Activated T-cell treated with anti-CD3 and anti-CD28 coated beads, Interleukin-2, amount 50 U/mL, for 24 hours (primary cell): ENCODE measurements at regions not wholly inside any gene's neighbourhood (a gene's known extent, or its start where the extent isn't known, plus 50 kb on each side); places are given as distances from the start of the nearest gene placed in this dataset.

Experiments
- DNase-seq: peaks from one replicate; pipeline ENCODE4 v3.0.0-alpha.2; 2020
- H3K27ac Mint-ChIP-seq: 2 replicates; pipeline ENCODE4 v1.8.0; 2020; ENCODE audit warnings: mild to moderate bottlenecking, mixed read lengths
- H3K27me3 Mint-ChIP-seq: 2 replicates; pipeline ENCODE4 v1.8.0; 2020; ENCODE audit warnings: mixed read lengths
- H3K36me3 Mint-ChIP-seq: 2 replicates; pipeline ENCODE4 v1.8.0; 2020; ENCODE audit warnings: low read depth, mixed read lengths
- H3K4me1 Mint-ChIP-seq: 2 replicates; pipeline ENCODE4 v1.8.0; 2020; ENCODE audit warnings: low read depth, mixed read lengths
- H3K4me3 Mint-ChIP-seq: 2 replicates; pipeline ENCODE4 v1.8.0; 2020; ENCODE audit warnings: mild to moderate bottlenecking, moderate library complexity, mixed read lengths
- H3K9me3 Mint-ChIP-seq: 2 replicates; pipeline ENCODE4 v1.8.0; 2020; ENCODE audit warnings: mixed read lengths

DNA sequence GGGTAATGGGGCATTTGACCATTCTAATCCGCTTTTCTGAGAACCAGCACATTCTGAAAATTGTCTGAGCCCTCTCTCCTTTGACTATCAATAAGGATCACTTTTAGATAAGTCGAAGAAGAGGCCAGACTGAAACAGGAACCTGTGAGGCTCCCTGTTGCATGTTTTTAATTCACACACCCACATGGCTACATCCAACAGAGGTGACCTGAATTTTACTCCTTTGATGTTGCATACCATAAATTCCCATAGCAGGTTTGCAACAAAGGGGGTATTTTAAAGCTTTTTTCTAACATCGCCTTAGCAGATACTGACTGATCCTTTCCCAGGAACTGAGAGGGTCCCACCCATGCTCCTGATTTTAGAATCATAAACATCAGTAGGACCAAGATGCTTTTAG, 450.8 kb downstream of the USP25 start:
- Mint-ChIP-seq H3K4me3 (no peak overlapping the region), H3K27ac (no peak overlapping the region), H3K4me1 (no peaks in the 10 kb centered on the region), H3K27me3 (no peaks in the 10 kb centered on the region), H3K9me3 (no peaks in the 10 kb centered on the region), H3K36me3 (no peaks in the 10 kb centered on the region)
- no peak for DNase-seq

DNA sequence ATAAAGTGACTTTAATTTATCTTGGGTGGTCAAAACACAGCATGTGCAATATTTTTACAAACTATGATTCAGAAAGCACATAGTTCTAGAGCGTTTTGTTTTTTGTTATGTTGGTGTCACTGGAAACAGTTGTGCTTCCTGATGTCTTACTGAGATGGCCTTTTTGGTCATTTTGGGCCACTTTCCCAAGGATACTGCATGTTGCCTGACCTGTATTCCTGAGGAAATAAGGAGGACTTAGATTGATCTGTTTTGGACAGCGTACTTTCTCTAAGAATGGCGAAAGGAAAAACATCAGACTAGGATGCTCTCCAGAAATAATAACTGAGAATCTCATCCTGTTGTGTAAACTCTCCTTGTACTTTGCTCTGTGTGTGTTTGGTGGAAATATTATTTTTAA, 451.2 kb downstream of the USP25 start:
- Mint-ChIP-seq H3K9me3 (no peaks in the 10 kb centered on the region), H3K4me3 (no peak overlapping the region), H3K36me3 (no peaks in the 10 kb centered on the region), H3K27me3 (no peaks in the 10 kb centered on the region), H3K4me1 (no peaks in the 10 kb centered on the region), H3K27ac (no peak overlapping the region)
- no peak for DNase-seq

DNA sequence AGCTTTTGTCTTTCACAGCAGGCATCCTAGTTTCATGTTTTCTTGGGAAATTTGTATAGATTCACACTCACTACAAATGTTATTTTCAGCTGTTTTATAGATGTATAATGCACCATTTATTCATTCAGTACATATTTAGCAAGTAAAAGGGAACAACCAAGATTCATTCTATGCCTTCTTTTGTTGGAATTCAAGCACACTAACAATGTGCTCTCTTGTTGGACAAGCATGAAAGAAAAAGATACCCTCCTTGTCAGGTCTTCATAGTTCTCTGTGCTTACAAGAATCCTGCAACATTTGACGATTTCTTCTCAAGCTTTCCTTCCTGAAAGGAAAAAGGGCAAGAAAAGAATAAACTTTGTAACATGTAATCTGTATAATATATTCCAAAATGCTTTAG, 456.0 kb downstream of the USP25 start:
- H3K36me3 Mint-ChIP-seq: no peaks in the 10 kb centered on the region
- H3K27ac Mint-ChIP-seq: no peak overlapping the region
- no peaks in the 10 kb centered on the region for H3K27me3 Mint-ChIP-seq
- no peak overlapping the region for H3K4me3 Mint-ChIP-seq
- H3K4me1 Mint-ChIP-seq: no peaks in the 10 kb centered on the region
- no peaks in the 10 kb centered on the region for H3K9me3 Mint-ChIP-seq
- no peak for DNase-seq

DNA sequence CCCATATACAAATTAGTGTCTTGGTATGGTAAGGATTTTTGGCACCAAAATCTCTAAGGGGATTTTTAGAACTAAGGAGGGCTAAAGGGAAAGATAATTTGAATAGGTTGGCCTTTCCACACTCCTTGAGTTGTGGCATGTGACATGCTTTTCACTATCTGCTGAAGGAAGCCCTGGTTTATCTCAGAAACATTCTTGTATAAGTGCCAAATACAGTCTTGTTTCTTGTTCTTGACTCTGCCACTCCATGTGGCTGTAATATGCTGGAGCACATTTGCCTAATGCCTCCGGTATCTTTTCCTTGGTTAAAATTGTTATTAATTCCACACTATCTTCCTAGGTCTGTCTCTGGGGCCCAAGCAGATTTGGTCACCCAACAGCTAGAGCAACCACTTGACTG, 457.0 kb downstream of the USP25 start:
- Mint-ChIP-seq H3K36me3 (no peaks in the 10 kb centered on the region), H3K4me1 (no peaks in the 10 kb centered on the region), H3K27ac (no peak overlapping the region), H3K9me3 (no peaks in the 10 kb centered on the region), H3K27me3 (no peaks in the 10 kb centered on the region), H3K4me3 (no peak overlapping the region)
- DNase-seq: no peak

DNA sequence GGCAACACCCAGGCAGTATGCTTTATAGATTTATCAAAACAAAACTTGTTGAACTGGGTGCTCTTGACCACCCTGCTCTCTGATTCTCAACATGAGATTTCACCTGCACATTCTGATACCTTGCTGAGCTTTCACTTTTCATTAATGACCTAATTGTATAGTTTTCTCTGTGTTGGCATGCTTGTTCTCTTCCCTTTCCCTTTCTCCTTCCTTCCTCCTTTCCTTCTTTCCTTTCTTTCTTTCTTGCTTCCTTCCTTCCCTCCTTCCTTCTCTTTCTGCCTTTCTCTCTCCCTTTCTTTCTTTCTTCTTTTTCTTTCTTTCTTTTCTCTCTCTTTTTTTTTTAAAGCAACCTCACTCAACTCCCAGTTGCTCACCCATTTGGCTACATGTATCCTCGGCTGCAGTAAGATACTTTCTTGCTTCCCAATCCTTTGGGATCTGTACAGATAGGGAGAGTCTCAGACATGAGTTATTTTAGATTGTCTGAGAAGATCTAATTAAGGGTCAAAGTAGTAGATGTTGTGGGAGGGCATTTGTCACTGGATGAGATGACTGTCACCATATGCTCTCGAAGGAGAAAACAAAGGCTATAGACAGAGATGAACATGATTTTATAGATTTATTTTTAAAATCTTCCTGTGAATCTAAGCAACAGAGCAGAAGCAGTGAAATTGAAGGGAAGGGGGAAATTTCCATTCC, 458.0 kb downstream of the USP25 start:
- Mint-ChIP-seq H3K27me3 (no peaks in the 10 kb centered on the region), H3K36me3 (no peaks in the 10 kb centered on the region), H3K4me3 (no peak overlapping the region), H3K27ac (no peak overlapping the region), H3K4me1 (no peaks in the 10 kb centered on the region), H3K9me3 (no peaks in the 10 kb centered on the region)
- no peak for DNase-seq

DNA sequence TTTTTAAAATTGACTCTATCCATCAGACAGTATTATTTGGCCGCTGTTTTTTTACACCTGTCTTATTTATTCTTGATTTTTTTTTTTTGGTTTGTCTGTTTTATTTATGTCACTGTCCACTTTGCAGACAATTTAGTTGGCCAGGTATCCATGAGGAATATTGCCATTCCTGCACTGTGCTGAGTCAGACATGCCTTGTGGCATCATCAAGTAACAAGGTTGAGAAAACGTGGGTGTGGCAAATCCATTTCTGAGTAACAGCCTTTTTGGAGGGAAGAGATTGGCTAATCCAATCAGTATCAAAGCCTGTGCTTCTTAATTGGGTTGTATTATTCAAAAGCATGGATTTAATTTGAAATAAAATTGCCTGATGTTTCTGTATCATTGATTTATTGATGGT, 463.1 kb downstream of the USP25 start:
- no peaks in the 10 kb centered on the region for H3K9me3 Mint-ChIP-seq
- H3K4me1 Mint-ChIP-seq: peaks cover 12% of the 10 kb centered on the region
- no peak for DNase-seq
- no peaks in the 10 kb centered on the region for H3K36me3 Mint-ChIP-seq
- peaks cover 9% of the 10 kb centered on the region for H3K27me3 Mint-ChIP-seq
- no peak overlapping the region for H3K4me3 Mint-ChIP-seq
- no peak overlapping the region for H3K27ac Mint-ChIP-seq

DNA sequence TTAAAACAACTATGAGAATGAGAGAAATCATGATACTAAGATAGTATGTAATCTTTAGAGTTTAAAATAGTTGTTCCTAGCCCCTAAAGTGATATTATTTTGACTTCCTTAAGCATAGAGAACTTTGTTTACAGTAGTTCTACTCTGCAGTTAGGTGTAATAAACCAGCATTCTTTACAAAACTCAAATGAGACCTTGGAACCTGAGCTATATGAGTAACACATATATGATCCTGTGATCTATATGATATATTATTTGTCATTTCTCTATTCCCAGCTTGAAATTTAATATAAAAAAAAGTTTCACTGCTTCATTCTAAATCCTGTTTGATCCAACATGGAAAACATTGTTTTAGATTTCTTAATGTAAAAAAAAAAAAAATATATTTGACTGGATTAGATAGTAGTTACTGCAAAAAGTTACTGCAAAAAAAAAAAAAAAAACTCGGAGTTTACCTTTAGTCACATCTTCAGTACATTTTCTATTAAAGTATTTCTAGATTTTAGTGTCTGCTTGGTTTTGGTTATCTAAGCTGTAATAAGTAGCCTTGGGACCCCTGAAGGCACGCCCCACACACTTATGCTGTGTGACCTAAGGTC, 463.8 kb downstream of the USP25 start:
- Mint-ChIP-seq H3K4me3 (no peak overlapping the region), H3K4me1 (peaks cover 12% of the 10 kb centered on the region), H3K27me3 (peaks cover 9% of the 10 kb centered on the region), H3K27ac (no peak overlapping the region), H3K36me3 (no peaks in the 10 kb centered on the region), H3K9me3 (no peaks in the 10 kb centered on the region)
- DNase-seq: no peak

DNA sequence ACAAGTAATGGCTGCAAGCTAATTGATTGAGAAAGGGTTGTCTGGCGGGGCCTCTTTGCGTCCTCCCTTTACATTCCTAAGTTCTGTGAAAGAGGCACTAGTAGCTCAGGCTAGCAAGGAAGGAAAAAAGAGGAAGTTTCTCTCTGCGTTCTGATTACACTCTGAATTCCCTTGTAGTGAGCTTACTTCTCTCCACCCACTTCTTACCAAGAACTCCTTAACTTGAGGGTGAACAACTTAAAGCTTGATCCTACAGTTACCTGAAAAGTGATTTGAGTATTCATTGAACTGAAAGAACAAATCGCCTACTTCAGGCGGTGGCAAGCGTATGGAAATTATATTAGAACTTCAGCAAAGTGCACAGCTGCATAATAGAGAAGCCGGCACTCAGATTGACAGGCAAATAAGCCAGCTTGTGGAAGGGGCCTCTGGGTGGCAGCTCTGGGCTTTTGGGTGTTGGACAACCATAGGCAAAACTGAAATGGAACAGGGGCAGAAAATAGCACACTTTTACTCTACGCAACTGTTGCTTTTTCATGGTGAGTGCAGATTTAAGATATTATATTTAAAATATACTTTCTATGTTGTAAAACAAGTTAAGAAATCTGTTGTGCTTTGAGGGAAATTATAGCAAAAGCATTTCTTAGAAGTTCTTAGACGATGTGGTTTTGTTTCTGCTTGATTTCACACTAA, 464.5 kb downstream of the USP25 start:
- Mint-ChIP-seq H3K9me3 (no peaks in the 10 kb centered on the region), H3K36me3 (no peaks in the 10 kb centered on the region), H3K27me3 (peaks cover 9% of the 10 kb centered on the region), H3K4me1 (peaks cover 14% of the 10 kb centered on the region), H3K27ac (no peak overlapping the region), H3K4me3 (peak overlapping the region; percentile 18)
- no peak for DNase-seq

DNA sequence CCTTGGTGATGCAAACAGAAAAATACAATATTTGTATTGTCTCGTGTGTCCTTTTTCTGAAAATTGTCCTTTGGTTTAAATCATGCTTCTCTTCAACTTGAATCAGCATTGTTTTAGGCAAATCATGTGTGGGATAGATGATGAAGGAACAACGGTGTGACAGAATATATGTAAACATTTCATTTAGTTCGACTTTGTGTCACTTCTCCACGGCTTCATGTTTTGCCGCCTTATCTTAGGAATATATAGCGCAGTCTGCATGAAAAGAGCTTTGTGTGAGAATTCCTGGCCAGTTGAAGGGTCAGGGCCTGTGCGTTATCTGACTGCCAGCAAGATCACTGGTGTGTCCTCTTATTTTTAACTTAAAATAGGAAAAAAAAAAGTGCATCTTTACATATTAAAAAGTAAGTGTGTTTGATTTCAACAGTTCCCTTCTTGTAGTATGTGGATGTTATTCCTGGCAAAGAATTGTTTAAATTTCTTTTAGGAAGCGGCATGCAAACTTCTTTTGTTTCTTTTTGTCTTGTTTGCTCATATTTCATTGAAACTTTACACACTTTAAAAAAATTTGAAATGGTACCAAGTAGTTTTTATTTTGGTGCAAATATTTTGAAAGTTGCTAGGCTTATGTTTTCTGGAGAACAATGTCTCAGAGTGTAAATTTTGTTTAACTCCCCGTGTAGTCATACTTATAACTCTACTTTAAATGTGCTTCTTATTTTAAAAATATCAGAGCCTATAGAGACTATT, 465.2 kb downstream of the USP25 start:
- no peaks in the 10 kb centered on the region for H3K36me3 Mint-ChIP-seq
- peak overlapping the region; percentile 27 for H3K4me3 Mint-ChIP-seq
- DNase-seq: no peak
- no peak overlapping the region for H3K27ac Mint-ChIP-seq
- peaks cover 14% of the 10 kb centered on the region for H3K4me1 Mint-ChIP-seq
- peaks cover 9% of the 10 kb centered on the region for H3K27me3 Mint-ChIP-seq
- no peaks in the 10 kb centered on the region for H3K9me3 Mint-ChIP-seq

DNA sequence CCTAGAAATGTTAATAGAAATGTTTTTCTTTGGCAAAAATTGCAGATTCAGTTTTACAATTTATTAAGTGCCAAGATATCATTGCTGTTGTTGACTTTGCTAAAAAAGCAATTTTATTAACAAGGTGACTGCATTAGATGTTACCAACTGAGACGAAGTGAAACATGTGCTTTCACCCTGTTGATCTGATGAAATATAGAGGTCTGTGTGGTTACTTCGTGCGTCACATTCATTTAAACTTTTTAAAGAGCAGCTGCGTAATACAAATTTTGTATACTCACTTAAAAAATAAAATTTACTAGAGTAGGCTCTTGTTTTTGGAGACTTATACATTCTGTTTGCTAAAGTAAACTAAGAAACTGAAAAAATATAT, 465.7 kb downstream of the USP25 start:
- DNase-seq: no peak
- H3K36me3 Mint-ChIP-seq: no peaks in the 10 kb centered on the region
- no peak overlapping the region for H3K27ac Mint-ChIP-seq
- peak overlapping the region; percentile 27 for H3K4me3 Mint-ChIP-seq
- H3K9me3 Mint-ChIP-seq: no peaks in the 10 kb centered on the region
- H3K4me1 Mint-ChIP-seq: peaks cover 14% of the 10 kb centered on the region
- H3K27me3 Mint-ChIP-seq: peaks cover 9% of the 10 kb centered on the region

DNA sequence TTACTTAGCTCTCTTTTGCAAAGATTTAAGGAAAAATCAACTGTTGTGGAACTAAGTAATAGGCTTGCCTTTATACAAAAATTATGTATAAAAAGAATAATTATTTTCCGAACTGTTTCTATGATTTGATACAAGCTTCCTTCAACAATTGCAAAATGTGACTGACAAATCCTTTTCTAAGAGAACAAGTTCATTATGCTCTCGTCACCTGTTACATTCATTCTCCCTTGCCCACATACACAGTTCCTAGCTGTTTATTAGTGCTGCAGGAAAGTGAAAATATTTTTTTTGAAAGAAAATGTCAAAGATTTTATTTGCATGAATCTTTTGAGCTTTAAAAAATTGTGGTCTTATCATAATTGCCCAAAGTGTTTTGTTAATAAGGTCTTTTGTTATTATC, 466.2 kb downstream of the USP25 start:
- no peak overlapping the region for H3K27ac Mint-ChIP-seq
- H3K4me3 Mint-ChIP-seq: no peak overlapping the region
- no peak for DNase-seq
- H3K4me1 Mint-ChIP-seq: peaks cover 14% of the 10 kb centered on the region
- peaks cover 9% of the 10 kb centered on the region for H3K27me3 Mint-ChIP-seq
- no peaks in the 10 kb centered on the region for H3K9me3 Mint-ChIP-seq
- no peaks in the 10 kb centered on the region for H3K36me3 Mint-ChIP-seq

DNA sequence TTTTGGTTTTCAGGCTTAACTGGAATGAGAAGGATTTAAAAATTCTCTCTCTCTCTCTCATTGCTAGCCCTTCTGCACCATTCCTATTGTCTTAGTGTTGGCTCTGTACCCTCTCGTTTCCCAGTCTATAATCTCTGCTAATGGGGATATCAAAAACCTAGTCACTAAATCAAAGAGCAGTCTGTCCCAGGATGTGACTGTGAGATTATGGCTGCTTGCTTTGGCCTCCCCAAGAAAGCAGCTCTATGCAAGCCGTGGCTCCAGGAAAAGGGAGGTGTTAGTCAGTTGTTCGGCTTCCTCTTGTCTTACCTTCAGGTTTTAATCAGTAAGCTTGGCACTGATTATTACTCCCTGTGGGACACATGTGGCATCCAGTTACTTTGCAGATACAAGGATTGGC, 468.8 kb downstream of the USP25 start:
- H3K27ac Mint-ChIP-seq: no peak overlapping the region
- DNase-seq: no peak
- no peak overlapping the region for H3K4me3 Mint-ChIP-seq
- peaks cover 9% of the 10 kb centered on the region for H3K27me3 Mint-ChIP-seq
- H3K9me3 Mint-ChIP-seq: no peaks in the 10 kb centered on the region
- no peaks in the 10 kb centered on the region for H3K36me3 Mint-ChIP-seq
- H3K4me1 Mint-ChIP-seq: peaks cover 14% of the 10 kb centered on the region

DNA sequence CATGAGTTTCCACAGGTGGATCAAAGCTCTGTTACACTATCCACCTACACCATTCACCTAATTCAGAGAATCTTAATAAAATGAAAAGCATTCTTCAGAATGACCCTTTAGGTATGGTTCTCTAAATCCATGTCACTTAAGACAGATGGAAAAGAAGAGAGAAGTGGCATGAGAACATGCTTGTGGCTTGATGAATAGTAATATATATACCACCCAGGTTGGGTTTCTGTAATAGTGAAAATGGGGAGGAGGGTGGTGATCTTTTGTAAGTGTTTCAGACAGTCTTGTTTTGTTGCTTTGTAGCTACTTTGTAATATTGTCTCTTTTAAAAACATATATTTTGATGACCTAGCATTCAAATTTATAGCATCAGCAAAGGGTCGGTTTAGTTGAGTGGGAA, 469.8 kb downstream of the USP25 start:
- no peaks in the 10 kb centered on the region for H3K36me3 Mint-ChIP-seq
- H3K27ac Mint-ChIP-seq: no peak overlapping the region
- no peak for DNase-seq
- H3K27me3 Mint-ChIP-seq: peaks cover 3% of the 10 kb centered on the region
- H3K4me1 Mint-ChIP-seq: peaks cover 13% of the 10 kb centered on the region
- no peaks in the 10 kb centered on the region for H3K9me3 Mint-ChIP-seq
- H3K4me3 Mint-ChIP-seq: no peak overlapping the region

DNA sequence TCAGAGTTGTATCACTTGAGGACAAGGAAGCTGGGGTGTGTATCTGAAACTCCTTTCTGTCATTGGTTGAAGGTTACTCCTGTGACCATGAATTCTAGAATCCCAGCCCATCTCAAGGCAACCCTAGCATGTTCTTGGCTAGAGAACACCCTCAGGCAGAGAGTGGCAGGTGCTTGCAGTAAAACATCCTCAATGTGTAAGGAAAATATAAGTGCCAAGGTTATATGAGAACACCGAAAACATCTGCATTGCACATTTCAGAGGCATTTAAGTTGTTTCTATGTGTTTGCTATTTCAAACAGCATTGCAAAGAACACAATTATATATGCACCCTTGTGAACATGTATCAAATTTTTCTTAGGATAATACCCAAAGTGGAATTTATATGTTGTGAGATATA, 471.9 kb downstream of the USP25 start:
- DNase-seq: no peak
- Mint-ChIP-seq H3K9me3 (no peaks in the 10 kb centered on the region), H3K4me1 (peaks cover 2% of the 10 kb centered on the region), H3K27ac (no peak overlapping the region), H3K27me3 (no peaks in the 10 kb centered on the region), H3K36me3 (no peaks in the 10 kb centered on the region), H3K4me3 (no peak overlapping the region)

DNA sequence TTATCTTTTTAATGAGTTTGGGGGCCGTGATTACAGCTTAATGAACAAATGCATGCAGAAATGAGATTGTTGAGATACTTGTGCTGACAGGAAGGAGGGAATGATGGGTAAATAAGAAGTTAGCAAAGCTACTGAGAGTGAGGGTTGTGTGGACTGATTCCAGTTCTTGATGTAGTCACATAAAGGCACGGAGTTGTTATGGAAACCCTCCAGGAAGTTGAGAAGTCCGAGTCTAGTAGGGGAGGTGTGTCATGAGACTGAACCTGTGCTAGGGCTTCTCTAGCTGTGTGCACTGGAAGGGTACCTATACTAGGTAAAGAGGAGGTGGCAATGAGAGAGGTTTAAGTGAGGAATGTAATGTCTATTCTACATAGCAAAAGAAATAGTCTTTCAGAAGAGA, 475.7 kb downstream of the USP25 start:
- no peak for DNase-seq
- Mint-ChIP-seq H3K27ac (no peak overlapping the region), H3K36me3 (no peaks in the 10 kb centered on the region), H3K4me1 (no peaks in the 10 kb centered on the region), H3K4me3 (no peak overlapping the region), H3K27me3 (no peaks in the 10 kb centered on the region), H3K9me3 (no peaks in the 10 kb centered on the region)
